Heart left ventricle (tissue), 16 donors: ENCODE measurements at regions not wholly inside any gene's neighbourhood (a gene's known extent, or its start where the extent isn't known, plus 50 kb on each side); places are given as distances from the start of the nearest gene placed in this dataset.

ENCODE experiments used
- ATAC-seq, 4 donors: fragments of 200-7000 bp; cut with Tn5 transposase; one replicate each; pipeline ENCODE4 v1.9.1; 2020 to 2022; ENCODE audit warnings: moderate library complexity in 4 of 4, mild to moderate bottlenecking in 3 of 4, moderate number of reproducible peaks in 1 of 4
- DNase-seq, 5 donors: peaks; one replicate each; pipeline ENCODE4 v3.0.0-alpha.2; 2020
- H3K27ac ChIP-seq, 12 donors: fragments of 200-600 bp; sonication (generic) in 4 of 12; one replicate each; pipeline versions ENCODE4 v1.5.0 to v1.8.0; 2016 to 2022; ENCODE audit warnings: mild to moderate bottlenecking in 2 of 12
- H3K27me3 ChIP-seq, 9 donors: fragments of 200-600 bp; sonication (generic) in 2 of 9; one replicate each; pipeline versions ENCODE4 v1.5.1 to v1.8.0; 2016 to 2022; ENCODE audit warnings: mild to moderate bottlenecking in 3 of 9
- H3K36me3 ChIP-seq, 9 donors: fragments of 200-600 bp; sonication (generic) in 2 of 9; one replicate each; pipeline versions ENCODE4 v1.5.0 to v1.8.0; 2018 to 2022; ENCODE audit warnings: mild to moderate bottlenecking in 2 of 9
- H3K4me1 ChIP-seq, 12 donors: fragments of 200-600 bp; sonication (generic) in 4 of 12; one replicate each; pipeline versions ENCODE4 v1.5.0 to v1.8.0; 2016 to 2022; ENCODE audit warnings: mild to moderate bottlenecking in 3 of 12
- H3K4me3 ChIP-seq, 12 donors: fragments of 200-600 bp; sonication (generic) in 4 of 12; one replicate each; pipeline versions ENCODE4 v1.5.0 to v1.8.0; 2017 to 2022; ENCODE audit warnings: mild to moderate bottlenecking in 9 of 12, moderate library complexity in 4 of 12
- H3K9me3 ChIP-seq, 12 donors: fragments of 200-600 bp; sonication (generic) in 4 of 12; one replicate each; pipeline versions ENCODE4 v1.5.0 to v1.8.0; 2016 to 2022; ENCODE audit warnings: mild to moderate bottlenecking in 1 of 12
- POLR2A ChIP-seq, 2 donors: fragments of 450-650 bp; IDR thresholded peaks; one replicate each; pipeline ENCODE4 v1.6.1; 2017; ENCODE audit warnings: antibody characterized with exemption in 2 of 2, mild to moderate bottlenecking in 2 of 2, moderate library complexity in 2 of 2
- WGBS, 4 donors: extraction: QIAGEN DNeasy Blood & Tissue Kit in 2 of 4; methylation state at CpG; one replicate each; pipeline versions ENCODE4 v1.1.5 to v1.1.7; 2013 to 2018; 5-methylcytosine and 5-hydroxymethylcytosine counted together
- intact Hi-C, 10 donors: fragments of 100-400 bp; cut with DNase I; formaldehyde crosslinking; loops; one replicate each; pipeline versions ENCODE4 v1.11.1 to v1.14.2; 2022
- TF ChIP-seq, protein P1 (sequence below), 12 donors: fragments of 200-600 bp; sonication (generic) in 4 of 12; IDR thresholded peaks; one replicate each; pipeline versions ENCODE4 v1.5.0 to v1.8.0; 2018 to 2022; ENCODE audit warnings: antibody characterized with exemption in 12 of 12, mild to moderate bottlenecking in 5 of 12
- donor health status: ischemic (EF 13 %, LVEDD 7.1; RV severe dilation, severe dysfunction).
- donor health status: healthy with polysubstance abuse.
- donor health status: DM: no; HTN: yes; CAD: no.
- donor health status: DM: no; HTN: no; CAD: no.
- donor health status: ischemic (EF 25% LVEDD 6.9; RV normal size, moderate dysfunction).
- donor health status: ischemic (EF 25% LVEDD 5.7; RV mildly dilated, moderate dysfunction).
- donor health status: healthy.
- donor health status: DM: yes; HTN: yes; CAD: no.
- donor health status: ischemic (EF 35%, LVEDD 5.7; RV mildly dilated, moderate dysfunction).
- donor health status: nonischemic (EF 11% LVEDD 7.7; RV severe dilation, severe dysfunction).
- donor health status: DM: yes; HTN: yes; CAD: no.
- donor health status: PGD.
- donor health status: ischemic (EF 29% LVEDD 5.4; RV normal size, mild dysfunction).
- donor health status: nonischemic (EF 23%, LVEDD 6.1; RV moderate dilation, normal function).

DNA sequence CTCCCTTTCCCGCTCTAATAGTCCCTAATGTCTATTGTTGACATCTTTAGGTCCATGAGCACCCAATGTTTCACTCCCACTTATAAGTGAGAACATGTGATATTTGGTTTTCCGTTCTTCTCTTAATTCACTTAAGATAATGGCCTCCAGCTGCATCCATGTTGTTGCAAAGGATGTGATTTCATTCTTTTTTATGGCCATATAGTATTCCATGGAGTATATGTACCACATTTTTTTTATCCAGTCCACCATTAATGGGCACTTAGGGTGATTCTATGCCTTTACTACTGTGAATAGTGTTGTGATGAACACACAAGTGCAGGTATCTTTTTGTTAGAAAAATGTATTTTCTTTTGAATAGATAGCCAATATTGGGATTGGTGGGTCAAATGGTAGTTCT, 126.0 kb upstream of the RAB3GAP2 start:
- Histone ChIP-seq H3K36me3 (no peaks in the 10 kb centered on the region), H3K9me3 (peaks cover 0 to 5% (median 0%) of the 10 kb centered on the region in 12 donors), H3K27me3 (peaks cover 0 to 5% (median 0%) of the 10 kb centered on the region in 9 donors), H3K4me3 (no peak overlapping the region), H3K27ac (no peak overlapping the region), H3K4me1 (no peaks in the 10 kb centered on the region)
- no peak for TF ChIP-seq POLR2A (IDR thresholded peaks at IDR 0.05)
- TF ChIP-seq, protein P1, sequence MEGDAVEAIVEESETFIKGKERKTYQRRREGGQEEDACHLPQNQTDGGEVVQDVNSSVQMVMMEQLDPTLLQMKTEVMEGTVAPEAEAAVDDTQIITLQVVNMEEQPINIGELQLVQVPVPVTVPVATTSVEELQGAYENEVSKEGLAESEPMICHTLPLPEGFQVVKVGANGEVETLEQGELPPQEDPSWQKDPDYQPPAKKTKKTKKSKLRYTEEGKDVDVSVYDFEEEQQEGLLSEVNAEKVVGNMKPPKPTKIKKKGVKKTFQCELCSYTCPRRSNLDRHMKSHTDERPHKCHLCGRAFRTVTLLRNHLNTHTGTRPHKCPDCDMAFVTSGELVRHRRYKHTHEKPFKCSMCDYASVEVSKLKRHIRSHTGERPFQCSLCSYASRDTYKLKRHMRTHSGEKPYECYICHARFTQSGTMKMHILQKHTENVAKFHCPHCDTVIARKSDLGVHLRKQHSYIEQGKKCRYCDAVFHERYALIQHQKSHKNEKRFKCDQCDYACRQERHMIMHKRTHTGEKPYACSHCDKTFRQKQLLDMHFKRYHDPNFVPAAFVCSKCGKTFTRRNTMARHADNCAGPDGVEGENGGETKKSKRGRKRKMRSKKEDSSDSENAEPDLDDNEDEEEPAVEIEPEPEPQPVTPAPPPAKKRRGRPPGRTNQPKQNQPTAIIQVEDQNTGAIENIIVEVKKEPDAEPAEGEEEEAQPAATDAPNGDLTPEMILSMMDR (IDR thresholded peaks at IDR 0.05): no peak
- ATAC-seq: no peak
- DNase-seq: no peak
- intact Hi-C loops: no loop called here
- 77 to 90% (median 89%) methylated on average over 2 of the region's 2 CpGs for WGBS, 4 donors

DNA sequence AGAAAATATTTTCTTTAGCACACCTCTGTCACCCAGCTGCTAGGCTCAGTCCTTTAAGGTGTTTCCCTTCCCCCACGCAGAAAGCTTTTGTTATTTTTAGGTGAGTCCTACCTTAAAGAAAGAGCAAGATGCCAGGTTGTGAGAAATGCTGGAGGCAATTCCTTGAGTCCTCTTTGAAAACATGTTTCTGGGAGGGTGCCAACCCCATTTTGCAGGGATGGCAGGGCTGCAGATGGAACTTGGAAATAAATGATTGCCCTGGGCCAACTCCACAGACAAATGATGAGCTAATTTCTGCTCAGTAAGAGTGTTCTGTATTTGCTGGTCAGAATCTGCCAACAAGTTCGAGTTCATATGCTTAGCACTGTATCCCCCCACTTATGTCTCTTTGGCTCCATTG, 119.2 kb upstream of the RAB3GAP2 start:
- no peaks in the 10 kb centered on the region for H3K9me3 ChIP-seq
- DNase-seq (no peak), ATAC-seq (no peak)
- no peak for TF ChIP-seq POLR2A (IDR thresholded peaks at IDR 0.05)
- TF ChIP-seq, protein P1 (IDR thresholded peaks at IDR 0.05): no peak
- H3K27me3 ChIP-seq: no peaks in the 10 kb centered on the region
- no peaks in the 10 kb centered on the region for H3K36me3 ChIP-seq
- 71 to 82% (median 75%) methylated on average over 2 of the region's 2 CpGs for WGBS, 4 donors
- intact Hi-C loops: no loop called here
- H3K27ac ChIP-seq: no peak overlapping the region
- no peaks in the 10 kb centered on the region for H3K4me1 ChIP-seq
- H3K4me3 ChIP-seq: no peak overlapping the region

DNA sequence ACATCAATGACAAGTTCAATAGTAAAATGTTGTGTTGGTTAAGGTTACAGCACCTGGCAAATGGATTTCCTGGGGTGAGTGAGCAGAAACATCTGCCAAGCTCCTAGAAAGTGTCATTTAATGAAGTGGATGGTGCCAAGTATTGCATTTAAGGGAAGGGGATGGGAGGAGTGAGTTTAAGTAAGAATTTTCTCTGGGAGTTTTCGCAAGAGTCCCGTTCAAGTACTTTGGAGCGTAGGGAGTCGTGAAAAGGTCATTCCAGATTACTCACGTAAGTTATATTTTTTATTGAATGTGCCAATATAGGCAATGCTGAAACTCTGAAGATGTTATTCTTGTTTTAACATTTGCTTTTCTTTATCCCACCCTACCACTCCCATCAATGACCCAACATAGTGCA, 117.4 kb upstream of the RAB3GAP2 start:
- Histone ChIP-seq H3K27ac (no peak overlapping the region), H3K27me3 (no peaks in the 10 kb centered on the region), H3K36me3 (no peaks in the 10 kb centered on the region), H3K4me3 (no peak overlapping the region), H3K4me1 (no peaks in the 10 kb centered on the region), H3K9me3 (peaks cover 0 to 11% (median 0%) of the 10 kb centered on the region in 12 donors)
- TF ChIP-seq POLR2A (IDR thresholded peaks at IDR 0.05): no peak
- TF ChIP-seq, protein P1 (IDR thresholded peaks at IDR 0.05): no peak
- intact Hi-C loops: loop anchor here in 2 of 10 donors (10.0 kb wide), 2 partner anchors 65 to 115 kb away; no protein-coding TSS in a partner anchor
- ATAC-seq (no peak), DNase-seq (no peak)
- WGBS, 4 donors: 92 to 94% (median 92%) methylated on average over 5 of the region's 5 CpGs

DNA sequence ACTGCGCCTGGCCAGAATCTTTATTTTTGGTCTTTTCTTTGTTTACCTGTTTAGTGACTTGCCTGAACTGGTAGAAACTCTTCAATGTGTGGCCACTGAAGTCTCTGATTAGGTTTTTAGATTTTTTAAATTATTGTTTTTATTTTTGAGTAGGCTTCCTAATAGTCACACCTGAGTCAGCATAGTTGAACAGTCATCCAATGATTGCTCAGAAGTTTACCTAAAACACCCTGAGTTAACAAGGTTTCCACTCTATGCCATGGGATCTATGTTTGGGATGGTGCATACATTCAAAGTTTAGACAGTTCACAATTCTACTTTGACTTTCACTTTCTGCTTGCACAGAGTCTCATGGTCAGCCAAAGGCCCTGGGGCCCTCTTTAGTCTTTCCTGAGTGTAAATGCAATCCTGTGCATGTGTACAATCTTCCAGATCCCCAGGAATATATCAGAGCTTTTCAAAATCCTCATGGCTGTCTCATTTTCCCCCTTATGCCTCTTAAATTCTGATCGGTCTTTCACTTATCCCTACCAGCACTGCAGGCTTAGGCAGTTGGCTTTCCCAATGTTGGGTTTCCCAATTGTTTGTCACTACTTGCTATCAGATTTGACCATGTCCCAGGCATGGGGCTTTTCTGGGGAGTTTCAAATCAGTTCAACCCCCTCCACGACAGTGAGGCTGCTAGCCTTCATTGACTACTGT, 114.4 kb upstream of the RAB3GAP2 start:
- H3K27ac ChIP-seq: no peak overlapping the region
- no peak for TF ChIP-seq POLR2A (IDR thresholded peaks at IDR 0.05)
- TF ChIP-seq, protein P1 (IDR thresholded peaks at IDR 0.05): no peak
- ATAC-seq (no peak), DNase-seq (no peak)
- no peaks in the 10 kb centered on the region for H3K4me1 ChIP-seq
- peaks cover 0 to 11% (median 0%) of the 10 kb centered on the region in 12 donors for H3K9me3 ChIP-seq
- WGBS, 4 donors: 50 to 55% (median 54%) methylated on average over 3 of the region's 3 CpGs
- H3K4me3 ChIP-seq: no peak overlapping the region
- intact Hi-C loops: loop anchor here in 2 of 10 donors (10.0 kb wide), 2 partner anchors 62 to 118 kb away; no protein-coding TSS in a partner anchor
- H3K27me3 ChIP-seq: no peaks in the 10 kb centered on the region
- no peaks in the 10 kb centered on the region for H3K36me3 ChIP-seq
